ENCODE measurements at regions not wholly inside any gene's neighbourhood (a gene's known extent, or its start where the extent isn't known, plus 50 kb on each side); places are given as distances from the start of the nearest gene placed in this dataset.
A peak's percentile ranks its signal among the peaks of the same experiment; 100 is the strongest.
"Not testable (repeated sequence)": the region's sequence is repeated elsewhere in the genome, so short reads cannot be mapped to it uniquely, and the experiment has no call there.

GRCh38 chr10:64574371-64574770 lies 1053.2 kb downstream of the REEP3 start:
- no peak for DNase-seq (ENCODE audit: low spot score)

- DNase-seq (ENCODE audit: low spot score) = no peak
Measured at GRCh38 chr10:64576497-64576896, 1055.3 kb downstream of the REEP3 start.

- DNase-seq (ENCODE audit: low spot score) = not testable (repeated sequence)
Measured at GRCh38 chr10:64578757-64579156, 1057.6 kb downstream of the REEP3 start.

DNA sequence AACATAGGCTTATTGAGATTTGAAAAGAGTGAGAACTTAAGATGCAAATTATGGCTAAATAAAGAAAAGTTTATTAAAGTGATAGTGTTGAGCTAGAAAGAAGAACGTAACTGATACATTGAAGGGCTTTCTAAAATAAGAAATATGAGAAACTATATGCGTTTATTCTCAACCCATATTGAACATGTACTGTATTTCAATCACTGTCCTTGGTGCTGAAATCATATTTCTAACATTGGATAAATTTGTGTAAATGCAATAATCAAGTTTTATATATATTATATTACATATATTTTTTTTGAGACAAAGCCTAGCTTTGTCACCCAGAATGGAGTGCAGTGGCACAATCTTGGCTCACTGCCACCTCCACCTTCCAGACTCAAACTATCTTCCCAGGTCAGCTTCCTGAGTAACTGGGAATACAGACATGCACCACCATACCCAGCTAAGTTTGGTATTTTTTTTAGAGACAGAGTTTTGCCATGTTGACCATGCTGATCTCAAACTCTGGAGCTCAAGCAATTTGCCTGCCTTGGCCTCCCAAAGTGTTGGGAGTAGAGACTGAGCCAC lies 1065.8 kb downstream of the REEP3 start:
- DNase-seq (ENCODE audit: low spot score) = no peak

DNA sequence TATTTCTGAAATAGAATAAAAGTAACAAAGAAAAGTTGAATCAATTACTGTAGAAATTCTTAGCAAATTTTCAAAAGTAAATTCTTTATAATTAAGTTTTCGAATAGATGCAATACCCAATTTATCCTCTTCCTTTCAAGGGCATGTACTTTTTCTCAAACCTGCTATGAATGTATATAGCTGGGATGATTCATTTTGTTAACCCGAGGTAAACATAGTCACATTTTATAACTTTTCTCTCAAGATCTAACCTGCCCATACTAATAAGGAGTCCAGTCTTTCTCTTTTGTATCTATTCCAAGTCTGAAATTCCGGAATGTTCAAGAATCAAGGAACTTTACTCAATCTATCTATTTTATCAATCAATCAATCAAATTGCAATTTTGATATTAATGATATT lies 1072.9 kb downstream of the REEP3 start:
- no peak for DNase-seq (ENCODE audit: low spot score)

DNA sequence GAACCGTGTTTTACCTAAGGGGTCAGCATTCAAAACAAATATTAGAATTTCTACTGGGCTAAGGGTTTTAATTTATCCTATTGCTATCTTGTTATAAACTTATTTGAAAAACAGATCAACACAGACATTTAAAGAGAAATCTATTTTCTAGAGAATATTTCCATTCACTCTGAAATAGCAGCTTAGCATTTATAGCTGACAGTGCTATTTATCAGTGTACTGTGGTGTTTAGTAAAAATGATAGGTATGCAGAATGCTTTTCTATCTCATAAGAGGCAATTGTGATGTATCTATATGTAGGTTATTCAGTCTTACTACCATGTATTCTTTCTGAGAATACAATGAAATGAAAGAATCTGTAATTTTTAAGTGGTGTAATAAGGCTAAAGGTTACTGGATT lies 1077.4 kb downstream of the REEP3 start:
- DNase-seq (ENCODE audit: low spot score) = no peak

- no peak for DNase-seq (ENCODE audit: low spot score)
Measured at GRCh38 chr10:64601298-64601697, 1080.1 kb downstream of the REEP3 start.

GRCh38 chr10:64617085-64617484 lies 1095.9 kb downstream of the REEP3 start:
- DNase-seq (ENCODE audit: low spot score) = no peak

- DNase-seq (ENCODE audit: low spot score) = no peak
Measured at GRCh38 chr10:64619102-64619501, 1097.9 kb downstream of the REEP3 start.

- DNase-seq (ENCODE audit: low spot score) = no peak
Measured at GRCh38 chr10:64626924-64627323, 1105.7 kb downstream of the REEP3 start.

- no peak for DNase-seq (ENCODE audit: low spot score)
Measured at GRCh38 chr10:64630534-64630933, 1109.3 kb downstream of the REEP3 start.

- DNase-seq (ENCODE audit: low spot score) = no peak
Measured at GRCh38 chr10:64635906-64636305, 1114.7 kb downstream of the REEP3 start.

DNA sequence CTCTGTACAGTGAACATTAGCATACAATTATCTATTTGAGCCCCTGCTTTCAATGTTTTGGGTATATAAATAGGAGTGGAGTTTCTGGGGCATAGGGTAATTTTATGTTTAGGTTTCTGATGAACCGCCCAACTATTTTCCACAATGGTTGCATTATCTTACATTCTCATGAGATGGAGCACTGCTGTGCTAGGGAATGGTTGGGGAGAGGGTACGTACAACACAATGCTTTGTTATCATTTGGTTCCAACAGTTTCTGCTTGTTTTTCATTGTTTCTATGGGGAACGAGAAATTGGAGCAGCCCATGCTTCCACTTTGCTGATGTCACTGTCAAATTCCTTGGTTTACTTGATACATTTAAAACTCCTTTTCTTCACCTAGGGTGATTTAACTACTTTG lies 1115.3 kb downstream of the REEP3 start:
- peak; percentile 88 for DNase-seq (ENCODE audit: low spot score)

- no peak for DNase-seq (ENCODE audit: low spot score)
Measured at GRCh38 chr10:64637939-64638338, 1116.7 kb downstream of the REEP3 start.

DNA sequence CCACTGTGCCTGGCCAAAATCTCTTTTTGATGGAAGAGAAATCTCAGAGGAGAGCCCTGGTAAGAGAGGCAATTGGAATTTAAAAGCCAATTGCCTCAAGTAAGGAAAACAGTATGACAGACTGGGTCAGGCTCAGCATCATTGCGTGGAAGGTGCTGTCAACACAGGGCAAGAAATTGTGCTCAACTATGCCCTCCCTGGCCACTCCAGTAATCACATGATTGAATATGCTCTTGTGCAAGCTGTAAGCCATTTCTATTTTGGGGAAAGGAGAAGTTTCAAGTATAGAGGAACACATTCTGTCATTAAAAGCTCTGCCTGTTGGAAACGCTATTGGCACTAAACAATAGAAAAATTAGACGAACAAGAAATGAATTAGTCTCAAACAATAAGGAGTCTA lies 1127.7 kb downstream of the REEP3 start:
- DNase-seq (ENCODE audit: low spot score) = peak; percentile 58

GRCh38 chr10:64658528-64658927 lies 1137.3 kb downstream of the REEP3 start:
- no peak for DNase-seq (ENCODE audit: low spot score)

- DNase-seq (ENCODE audit: low spot score) = no peak
Measured at GRCh38 chr10:64659311-64659710, 1138.1 kb downstream of the REEP3 start.

- DNase-seq (ENCODE audit: low spot score) = no peak
Measured at GRCh38 chr10:64682043-64682442, 1160.8 kb downstream of the REEP3 start.

- DNase-seq (ENCODE audit: low spot score) = peak; percentile 2
Measured at GRCh38 chr10:64690194-64690593, 1169.0 kb downstream of the REEP3 start.

- DNase-seq (ENCODE audit: low spot score) = no peak
Measured at GRCh38 chr10:64699244-64699643, 1178.0 kb downstream of the REEP3 start.

- DNase-seq (ENCODE audit: low spot score) = not testable (repeated sequence)
Measured at GRCh38 chr10:64702086-64702485, 1180.9 kb downstream of the REEP3 start.

GRCh38 chr10:64708884-64709681 lies 1187.9 kb downstream of the REEP3 start:
- DNase-seq (ENCODE audit: low spot score) = no peak

GRCh38 chr10:64726466-64726865 lies 1205.3 kb downstream of the REEP3 start:
- no peak for DNase-seq (ENCODE audit: low spot score)

GRCh38 chr10:64731016-64731415 lies 1209.8 kb downstream of the REEP3 start:
- no peak for DNase-seq (ENCODE audit: low spot score)

Measured in Ammon's horn (tissue), 1 donor.